HG03469 (cell line): ENCODE measurements at regions not wholly inside any gene's neighbourhood (a gene's known extent, or its start where the extent isn't known, plus 50 kb on each side); places are given as distances from the start of the nearest gene placed in this dataset.
A peak's percentile ranks its signal among the peaks of the same experiment; 100 is the strongest.
"Not testable (repeated sequence)": the region's sequence is repeated elsewhere in the genome, so short reads cannot be mapped to it uniquely, and the experiment has no call there.

ENCODE experiments used
- ATAC-seq: cut with Tn5 transposase; IDR thresholded peaks from one replicate; pipeline ENCODE4 v1.9.1; 2021; ENCODE audit warnings: mild to moderate bottlenecking, moderate library complexity, moderate number of reproducible peaks; ENCODE audit not compliant: unreplicated experiment

DNA sequence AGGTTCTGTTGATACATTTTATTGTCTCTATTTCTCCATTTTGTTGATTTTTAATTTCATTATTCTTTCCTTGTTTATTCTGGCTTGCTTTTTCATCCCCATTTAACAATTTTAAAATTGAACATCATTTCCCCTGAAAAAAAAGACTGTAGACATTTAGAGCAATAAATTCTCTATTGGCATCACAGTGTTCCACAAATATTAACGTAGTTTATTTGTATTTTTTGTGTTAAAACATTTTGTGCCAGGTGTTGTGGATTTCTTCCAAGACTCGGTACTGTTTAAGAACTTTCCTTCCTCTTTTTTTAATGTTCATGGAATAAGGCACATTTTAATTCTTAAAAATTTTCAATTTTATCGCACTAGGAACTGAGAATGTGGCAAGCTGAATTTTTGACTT is 156.1 kb upstream of the NPY start:
- no peak for ATAC-seq

DNA sequence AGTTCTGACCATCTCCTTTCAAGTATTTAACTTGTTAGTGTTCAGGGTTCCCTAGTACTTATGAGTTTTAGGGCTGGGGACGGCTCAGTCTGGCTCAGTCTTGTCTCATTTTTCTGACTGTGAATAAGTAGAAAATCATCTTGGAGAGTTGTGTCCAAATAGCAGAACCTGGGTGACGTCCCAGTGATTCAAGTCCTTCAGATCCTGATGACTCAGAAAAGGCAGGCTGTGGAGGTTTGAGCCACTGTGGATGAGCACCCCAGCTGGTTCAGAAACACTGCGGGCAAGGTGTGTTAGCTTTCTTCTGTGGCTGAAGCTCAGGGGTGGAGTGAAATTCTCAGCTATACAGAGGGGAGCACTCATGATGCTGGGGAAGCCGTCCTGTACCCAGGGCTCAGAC is 154.4 kb upstream of the NPY start:
- no peak for ATAC-seq

DNA sequence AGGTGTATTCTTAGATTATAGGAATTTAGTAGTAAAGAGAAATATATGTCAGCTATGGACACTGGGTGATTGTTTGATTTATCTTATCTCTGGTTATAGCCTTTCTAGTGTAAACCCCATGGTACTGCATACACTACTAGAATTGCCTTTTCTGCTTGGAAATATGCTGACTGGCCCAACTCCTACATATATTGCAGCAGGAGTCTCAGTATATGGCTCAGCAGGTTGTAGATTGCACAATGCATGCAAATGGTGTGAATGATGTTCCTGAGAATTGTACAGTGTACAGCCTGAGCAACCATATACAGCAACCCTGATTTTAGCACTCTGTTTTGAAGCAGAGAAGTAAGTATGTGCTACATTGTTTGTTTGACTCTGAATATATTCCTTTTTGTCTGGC is 153.4 kb upstream of the NPY start:
- ATAC-seq: no peak

DNA sequence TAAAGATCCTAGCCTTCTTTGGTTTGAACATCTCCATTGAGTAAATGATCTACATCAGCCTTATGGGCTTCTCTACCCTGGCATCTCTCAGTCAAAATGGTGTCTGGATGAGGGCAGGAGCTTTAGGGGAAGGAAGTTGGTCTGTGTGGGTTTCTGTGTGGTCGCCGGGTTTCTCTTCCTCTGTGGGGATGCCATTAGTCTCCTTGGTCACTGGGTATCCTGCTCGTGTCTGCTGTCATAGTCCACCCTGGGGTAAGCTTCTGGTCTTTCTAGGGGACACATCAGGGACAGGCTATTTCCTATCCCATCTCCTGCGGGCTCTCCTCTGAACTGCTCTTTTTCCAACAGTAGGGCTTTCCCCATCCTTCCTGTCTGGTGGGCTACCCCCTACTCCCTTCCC is 150.3 kb upstream of the NPY start:
- no peak for ATAC-seq

DNA sequence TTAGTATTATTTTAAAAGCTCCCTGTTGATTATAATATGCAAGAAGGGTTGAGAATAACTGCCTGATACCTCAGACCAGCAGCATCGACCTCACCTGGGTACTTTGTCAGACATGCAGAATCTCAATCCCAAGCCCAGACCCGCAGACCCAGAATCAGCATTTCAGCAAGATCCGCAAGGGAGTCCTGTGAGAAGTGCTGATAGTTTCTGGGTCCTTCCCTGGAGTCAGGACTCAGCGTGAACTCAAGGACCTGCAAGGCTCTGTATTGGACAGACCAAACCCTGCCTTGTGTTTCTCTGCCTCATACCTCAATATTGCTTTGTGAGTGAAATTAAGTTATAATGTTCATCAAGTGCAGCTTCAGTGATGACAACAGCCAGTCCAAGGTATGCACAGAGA is 149.5 kb upstream of the NPY start:
- ATAC-seq: no peak

DNA sequence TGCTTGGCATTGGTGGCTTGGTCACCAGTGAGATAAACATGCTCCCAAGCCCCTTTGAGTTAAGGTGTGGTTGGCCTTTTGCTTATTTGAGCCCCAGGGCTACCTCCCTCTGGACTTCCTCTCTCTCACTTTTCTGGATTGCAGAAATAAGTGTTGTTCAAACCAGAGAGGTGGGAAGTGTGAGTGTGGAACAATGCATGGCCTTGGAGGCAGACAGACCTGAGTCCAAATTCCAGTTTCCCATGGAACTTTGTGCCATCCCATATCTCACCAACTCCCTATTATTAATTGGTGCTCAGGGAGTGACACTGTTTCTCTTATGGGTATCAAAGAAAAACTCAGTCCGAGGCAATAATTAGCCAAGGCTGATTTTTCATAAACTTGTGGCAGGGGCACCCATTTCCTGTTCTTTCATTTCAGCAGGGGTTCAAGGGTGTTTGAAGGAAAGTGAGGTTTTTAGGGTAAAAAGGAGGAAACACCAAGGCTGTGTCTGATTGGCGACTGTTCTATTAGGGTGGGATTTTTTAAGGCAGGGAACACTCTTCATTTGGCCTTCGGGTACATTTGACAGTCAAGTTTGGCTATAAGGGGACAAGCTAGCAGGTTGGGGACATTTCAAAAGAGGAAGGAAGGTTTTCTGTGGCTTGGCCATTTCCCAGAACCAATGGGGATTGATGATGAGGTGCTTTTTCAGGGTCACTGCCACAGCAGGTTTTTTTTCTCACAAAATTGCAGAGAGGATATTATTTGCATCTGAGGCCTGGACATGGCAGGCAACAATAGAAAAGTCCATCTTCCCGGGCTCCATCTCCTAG is 148.8 kb upstream of the NPY start:
- peak; percentile 38 for ATAC-seq

DNA sequence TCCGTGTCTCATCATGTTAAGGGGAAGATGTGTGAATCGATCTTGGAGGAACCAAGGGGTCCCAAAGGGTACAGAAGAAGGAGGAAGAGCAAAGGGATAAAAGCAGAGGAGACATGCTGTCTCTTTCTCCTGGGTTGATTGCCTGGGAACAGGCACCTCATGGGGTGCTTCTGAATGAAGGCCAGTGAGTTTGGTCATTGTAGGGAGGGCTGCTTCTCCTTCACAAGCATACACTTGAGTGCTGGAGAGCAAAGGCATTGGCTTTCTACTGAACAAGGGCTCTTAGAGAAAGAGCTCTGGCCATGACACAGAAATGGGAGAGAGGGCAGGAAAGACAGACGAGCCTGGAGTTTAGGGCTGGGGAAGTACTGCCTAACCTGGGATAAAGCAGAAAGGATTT is 146.7 kb upstream of the NPY start:
- no peak for ATAC-seq

DNA sequence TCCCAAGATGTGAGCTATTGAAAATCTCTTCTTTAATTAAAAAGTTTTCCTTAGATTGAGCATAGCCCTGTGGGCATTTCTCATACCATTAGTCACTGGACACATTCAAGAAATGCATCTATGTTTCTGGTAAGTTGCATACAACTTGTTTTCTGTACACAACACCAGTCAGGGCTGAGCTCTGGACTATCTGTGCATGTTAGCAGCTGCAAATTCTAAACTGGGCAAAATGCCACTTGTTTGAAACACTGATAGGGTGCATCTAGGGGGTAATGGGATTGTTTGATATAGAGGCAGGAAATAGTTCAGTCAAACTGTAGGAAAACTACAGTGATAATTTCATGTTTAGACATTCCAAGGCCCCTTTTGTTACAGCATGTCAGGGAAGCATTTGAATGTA is 145.6 kb upstream of the NPY start:
- no peak for ATAC-seq

DNA sequence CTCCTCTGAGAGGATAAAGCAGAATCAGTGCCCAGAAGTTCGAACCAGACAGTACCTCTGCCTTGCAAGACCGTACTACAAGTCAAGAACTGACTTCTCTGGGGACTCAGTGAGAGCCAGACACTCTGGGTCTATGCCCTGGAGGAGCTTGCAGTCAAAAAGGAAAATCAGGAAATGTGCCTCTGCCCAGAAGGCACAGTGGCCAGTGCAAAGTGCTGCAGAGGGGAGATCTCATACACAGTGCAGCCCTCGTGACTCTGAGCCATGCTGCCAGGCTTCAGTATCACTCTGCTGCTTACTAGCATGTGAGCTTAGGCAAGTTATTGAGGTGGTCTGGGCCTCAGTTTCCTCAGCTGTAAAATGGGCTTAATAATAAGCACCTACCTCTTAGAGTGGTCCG is 144.0 kb upstream of the NPY start:
- ATAC-seq: no peak

DNA sequence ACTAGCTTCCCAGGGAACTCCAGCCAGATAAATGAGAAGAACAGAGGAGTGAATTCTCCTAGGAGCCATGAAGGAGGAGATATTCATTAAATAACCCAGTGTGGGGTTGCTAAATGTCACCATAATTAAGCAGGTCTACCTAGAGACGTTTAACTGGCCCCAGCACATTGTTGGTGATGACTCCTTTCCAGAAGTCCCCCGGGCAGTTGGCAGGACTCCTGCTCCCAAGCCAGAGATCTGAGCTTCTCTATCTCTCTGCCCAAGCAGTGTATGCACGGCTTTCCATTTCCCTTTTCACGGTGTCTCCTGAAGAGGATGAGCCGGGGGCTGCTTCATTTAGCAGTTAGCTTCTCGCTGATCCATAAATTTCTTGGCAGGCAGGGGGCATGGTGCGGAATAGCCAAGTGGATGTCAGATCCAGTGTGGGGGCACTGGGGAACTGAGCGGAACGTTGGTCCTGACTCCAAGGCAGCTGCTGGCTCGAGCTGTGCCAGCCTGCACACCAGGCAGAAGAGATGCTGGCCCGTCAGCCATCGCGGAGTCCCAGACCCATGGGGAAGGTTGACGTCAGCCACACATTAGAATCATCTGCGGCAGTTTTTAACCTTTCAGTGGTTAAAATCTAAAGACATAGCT is 142.0 kb upstream of the NPY start:
- ATAC-seq: no peak

DNA sequence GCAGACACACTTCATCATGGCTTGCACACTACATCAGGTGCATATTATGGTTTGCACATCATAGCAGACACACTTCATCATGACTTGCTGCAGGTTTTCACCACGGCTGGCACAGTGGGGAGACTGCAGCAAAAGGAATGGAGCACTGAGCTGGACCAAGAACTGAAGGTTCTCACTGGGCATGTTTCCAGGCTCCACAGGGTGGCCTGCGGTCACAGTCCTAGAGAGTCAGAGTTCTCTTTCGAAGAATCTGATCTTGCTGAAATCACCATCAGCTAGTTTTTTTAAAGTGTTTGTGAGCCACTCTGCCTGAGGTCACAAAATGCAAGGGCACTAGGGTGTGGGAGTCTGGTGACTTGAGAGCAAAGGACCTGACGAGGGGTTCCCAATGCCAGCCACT is 140.4 kb upstream of the NPY start:
- no peak for ATAC-seq

DNA sequence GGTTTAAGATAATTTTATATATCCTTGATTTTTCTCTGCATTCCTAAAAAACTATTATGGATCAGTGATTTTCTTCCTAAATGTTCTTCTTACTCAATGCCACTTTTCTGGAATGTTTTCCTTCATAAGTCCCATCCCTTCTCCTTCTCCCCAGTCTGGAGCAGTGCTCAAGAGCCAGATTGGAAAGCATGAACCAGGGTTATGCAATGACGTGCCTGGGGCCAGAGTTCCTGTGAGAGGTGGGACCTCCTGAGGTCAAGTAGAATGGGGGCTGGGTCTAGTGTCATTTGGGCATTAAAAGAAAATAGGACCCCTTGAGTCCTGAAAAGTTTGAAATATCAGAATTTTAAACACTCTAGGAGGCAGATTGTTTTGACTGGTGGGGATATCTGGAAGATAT is 132.0 kb upstream of the NPY start:
- no peak for ATAC-seq

DNA sequence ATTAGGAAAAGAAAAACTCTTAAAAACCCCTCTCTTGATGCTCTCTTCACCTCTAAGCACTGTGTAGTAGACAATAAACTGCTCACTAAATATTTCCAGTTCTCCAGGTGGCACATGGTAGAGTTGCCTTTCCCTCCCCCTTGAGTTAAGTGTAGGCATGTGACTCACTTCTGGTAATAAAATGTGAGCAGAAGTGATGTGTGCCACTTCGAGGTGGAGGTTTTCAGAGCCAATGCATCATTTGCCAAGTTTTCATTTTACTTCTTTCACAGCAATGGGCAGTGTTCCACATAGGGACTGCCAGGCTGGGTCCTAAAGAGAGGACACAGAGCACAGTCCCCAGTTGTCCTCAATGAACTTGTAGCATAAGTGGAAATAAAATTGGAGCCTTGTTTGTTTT is 131.6 kb upstream of the NPY start:
- no peak for ATAC-seq

DNA sequence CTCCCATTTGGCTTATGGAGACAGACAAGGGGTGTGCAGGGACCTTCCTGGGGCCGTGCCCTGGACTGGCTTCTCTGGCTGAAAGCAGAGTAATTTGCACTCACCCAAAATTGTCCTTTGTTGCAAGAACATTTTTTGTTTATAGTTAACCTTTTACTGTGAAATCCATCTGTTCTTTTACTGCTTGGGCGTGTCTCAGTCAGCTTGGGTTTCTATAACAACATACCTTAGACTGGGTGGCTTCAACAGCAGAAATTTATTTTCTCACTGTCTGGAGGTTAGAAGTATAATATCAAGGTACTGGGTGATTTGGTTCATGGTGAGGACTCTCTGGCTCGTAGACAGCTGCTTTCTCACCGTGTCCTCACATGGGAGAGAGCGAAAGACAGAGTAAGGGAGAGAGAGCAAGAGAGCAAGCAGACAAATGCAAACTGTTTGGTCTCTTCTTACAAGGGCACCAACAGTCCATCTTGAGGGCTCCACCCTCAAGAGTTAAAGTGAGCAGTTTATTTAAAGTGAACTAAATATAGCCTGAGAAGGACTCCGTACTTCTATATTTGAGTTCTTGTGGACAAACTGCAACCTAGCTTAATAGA is 131.0 kb upstream of the NPY start:
- ATAC-seq: no peak

DNA sequence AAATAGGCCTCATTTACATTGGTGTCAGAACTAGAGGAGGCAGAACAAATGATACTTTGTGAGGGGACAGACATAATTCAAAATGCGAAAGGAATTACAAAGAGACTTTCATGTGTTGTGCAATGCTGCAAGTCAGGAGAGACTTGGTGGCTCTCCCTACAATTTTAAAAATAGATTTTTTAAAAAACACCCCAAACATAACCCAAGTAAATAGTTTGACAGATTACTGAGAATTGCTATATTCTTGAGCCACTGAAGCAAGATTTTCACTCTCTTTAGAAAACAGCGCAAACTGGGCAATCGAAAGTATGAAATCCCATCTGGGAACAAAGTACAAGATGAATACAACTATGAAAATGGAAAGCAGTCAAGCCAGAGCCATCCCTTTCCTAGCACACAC is 126.3 kb upstream of the NPY start:
- ATAC-seq: no peak

DNA sequence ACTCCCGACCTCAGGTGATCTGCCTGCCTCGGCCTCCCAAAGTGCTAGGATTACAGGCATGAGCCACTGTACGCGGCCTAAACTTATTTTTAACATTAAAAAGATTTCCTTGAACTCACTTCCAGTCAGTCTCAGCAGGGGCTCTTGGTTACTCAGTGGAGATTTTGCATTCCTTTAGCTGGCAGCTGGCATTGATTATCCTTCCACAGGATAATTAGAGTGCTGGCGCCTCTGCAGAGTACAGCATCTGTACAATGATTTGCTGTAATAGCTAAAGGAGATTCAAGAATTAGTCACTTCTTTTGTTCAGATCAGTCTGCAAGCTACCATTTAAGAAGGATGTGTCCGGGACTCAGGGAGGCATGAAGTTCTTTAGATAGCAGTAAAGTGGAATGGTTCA is 125.0 kb upstream of the NPY start:
- no peak for ATAC-seq

DNA sequence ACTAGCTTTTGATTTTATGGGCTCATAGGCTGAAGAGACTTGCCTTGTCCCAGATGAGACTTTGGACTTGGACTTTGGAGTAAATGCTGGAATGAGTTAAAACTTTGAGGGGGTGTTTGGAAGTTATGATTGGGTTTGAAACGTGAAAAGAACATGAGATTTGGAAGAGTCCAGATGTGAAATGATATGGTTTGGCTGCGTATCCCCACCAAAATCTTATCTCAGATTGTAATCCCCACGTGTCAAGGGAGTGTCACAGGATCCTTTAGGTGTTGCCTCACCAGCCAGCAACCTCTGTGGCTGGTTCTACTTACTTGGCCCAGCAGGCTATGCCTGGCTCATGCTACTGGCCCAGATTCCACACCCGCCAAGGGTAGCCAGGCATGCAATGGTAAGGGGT is 119.6 kb upstream of the NPY start:
- no peak for ATAC-seq

DNA sequence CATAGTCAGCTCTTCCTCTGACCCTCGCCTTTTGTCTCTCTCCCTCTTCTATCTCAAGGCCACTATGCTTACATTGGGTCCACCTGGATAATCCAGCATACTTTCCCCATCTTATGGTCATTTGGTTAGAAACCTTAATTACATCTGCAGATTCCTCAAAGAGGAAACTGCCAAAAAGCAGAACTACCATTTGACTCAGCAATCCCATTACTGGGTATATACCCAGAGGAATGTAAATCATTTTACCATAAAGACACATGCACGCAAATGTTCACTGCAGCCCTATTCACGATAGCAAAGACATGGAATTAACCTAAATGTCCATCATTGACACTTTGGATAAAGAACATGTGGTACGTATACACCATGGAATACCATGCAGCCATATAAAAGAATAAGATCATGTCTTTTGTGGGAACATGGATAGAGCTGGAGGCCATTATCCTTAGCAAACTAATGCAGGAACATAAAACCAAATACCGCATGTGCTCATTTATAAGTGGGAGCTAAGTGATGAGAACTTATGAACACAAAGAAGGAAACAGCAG is 114.8 kb upstream of the NPY start:
- no peak for ATAC-seq

DNA sequence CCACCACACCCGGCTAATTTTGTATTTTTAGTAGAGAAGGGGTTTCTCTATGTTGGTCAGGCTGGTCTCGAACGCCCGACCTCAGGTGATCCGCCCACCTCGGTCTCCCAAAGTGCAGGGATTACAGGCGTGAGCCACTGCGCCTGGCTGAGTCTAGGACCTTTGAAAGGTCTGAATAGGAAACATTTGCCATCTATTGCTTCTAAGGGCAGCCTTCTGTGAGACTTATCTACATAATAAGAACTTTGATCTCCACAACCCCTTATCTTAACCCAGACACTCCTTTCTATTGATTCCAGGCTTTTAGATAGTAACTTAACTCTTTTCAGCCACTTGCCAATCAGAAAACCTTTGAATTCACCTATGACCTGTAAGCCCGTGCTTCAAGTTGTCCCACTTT is 112.0 kb upstream of the NPY start:
- not testable (repeated sequence) for ATAC-seq

DNA sequence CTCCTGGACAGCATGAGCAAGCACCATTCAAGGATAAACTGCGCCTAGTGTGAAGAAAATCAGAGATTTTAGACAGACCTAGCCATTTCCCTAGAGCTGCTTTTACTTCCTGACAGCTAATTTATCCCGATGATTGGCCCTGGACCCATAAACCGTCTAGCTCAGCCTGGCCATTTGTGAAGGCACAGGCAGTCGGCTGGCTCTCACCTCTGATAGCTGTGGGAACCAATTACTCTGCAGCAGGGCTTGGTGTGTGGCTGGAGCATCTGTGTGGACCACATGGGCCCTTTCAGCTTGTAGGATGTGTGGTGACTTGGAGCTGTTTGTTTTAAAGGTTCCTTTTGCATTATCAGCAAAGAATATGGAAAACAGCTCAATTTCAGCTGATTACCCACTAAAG is 111.1 kb upstream of the NPY start:
- no peak for ATAC-seq

DNA sequence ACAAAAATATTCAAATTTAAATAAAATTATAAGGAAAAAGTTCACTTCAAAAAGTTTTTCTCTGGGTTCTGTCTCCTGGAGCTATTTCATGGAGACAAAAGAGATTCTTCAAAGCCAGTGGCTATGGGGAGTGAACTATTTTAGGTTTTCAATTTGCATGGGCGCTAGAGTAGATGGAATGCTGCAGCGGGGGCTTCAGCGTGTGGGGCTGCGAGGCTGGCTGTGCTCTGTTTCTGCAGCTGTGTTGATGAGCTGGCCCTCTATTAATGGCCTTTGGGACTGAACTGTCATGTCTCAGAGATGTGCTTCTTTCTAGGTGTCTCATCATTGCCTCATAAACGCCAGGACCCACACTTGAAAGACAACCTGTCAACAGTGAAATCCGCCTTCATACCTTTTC is 108.4 kb upstream of the NPY start:
- no peak for ATAC-seq
